Liver (tissue), 3 donors: ENCODE measurements at regions not wholly inside any gene's neighbourhood (a gene's known extent, or its start where the extent isn't known, plus 50 kb on each side); places are given as distances from the start of the nearest gene placed in this dataset.

ENCODE experiments used
- GABPA ChIP-seq, 2 donors: IDR thresholded peaks in 1 of 2; conservative IDR thresholded peaks in 1 of 2; 2 replicates each; pipeline ENCODE4 v1.6.1; 2016; ENCODE audit warnings: antibody characterized with exemption in 2 of 2, mild to moderate bottlenecking in 1 of 2, moderate library complexity in 1 of 2
- JUND ChIP-seq, 2 donors: IDR thresholded peaks; 2 replicates each; pipeline ENCODE4 v1.6.1; 2016; ENCODE audit warnings: antibody characterized with exemption in 2 of 2
- NR2F2 ChIP-seq: IDR thresholded peaks from 2 replicates; pipeline ENCODE4 v1.6.1; 2016; ENCODE audit warnings: antibody characterized with exemption
- RAD21 ChIP-seq, 2 donors: IDR thresholded peaks; 2 replicates each; pipeline ENCODE4 v1.6.1; 2016; ENCODE audit warnings: antibody characterized with exemption in 2 of 2, mild to moderate bottlenecking in 2 of 2
- RXRA ChIP-seq, 2 donors: IDR thresholded peaks; 2 replicates each; pipeline ENCODE4 v1.6.1; 2017 to 2018; ENCODE audit warnings: antibody characterized with exemption in 2 of 2, mild to moderate bottlenecking in 1 of 2
- SP1 ChIP-seq: IDR thresholded peaks from 2 replicates; pipeline ENCODE4 v1.6.1; 2018; ENCODE audit warnings: antibody characterized with exemption, mild to moderate bottlenecking
- TF ChIP-seq, protein P1 (sequence below): fragments of 150-350 bp; IDR thresholded peaks from 2 replicates; pipeline ENCODE4 v1.5.1; 2017; ENCODE audit warnings: improper control_type of control experiment, low read depth, low read length; ENCODE audit not compliant: missing input control
- TF ChIP-seq, protein P2 (sequence below): IDR thresholded peaks from 2 replicates; pipeline ENCODE4 v1.6.1; 2016; ENCODE audit warnings: antibody characterized with exemption, mild to moderate bottlenecking
- TF ChIP-seq, protein P3 (sequence below): IDR thresholded peaks from 2 replicates; pipeline ENCODE4 v1.6.1; 2016; ENCODE audit warnings: antibody characterized with exemption
- TF ChIP-seq, protein P4 (sequence below): IDR thresholded peaks from 2 replicates; pipeline ENCODE4 v1.6.1; 2016; ENCODE audit warnings: antibody characterized with exemption
- donor health status: healthy.
- donor health status: healthy.

DNA sequence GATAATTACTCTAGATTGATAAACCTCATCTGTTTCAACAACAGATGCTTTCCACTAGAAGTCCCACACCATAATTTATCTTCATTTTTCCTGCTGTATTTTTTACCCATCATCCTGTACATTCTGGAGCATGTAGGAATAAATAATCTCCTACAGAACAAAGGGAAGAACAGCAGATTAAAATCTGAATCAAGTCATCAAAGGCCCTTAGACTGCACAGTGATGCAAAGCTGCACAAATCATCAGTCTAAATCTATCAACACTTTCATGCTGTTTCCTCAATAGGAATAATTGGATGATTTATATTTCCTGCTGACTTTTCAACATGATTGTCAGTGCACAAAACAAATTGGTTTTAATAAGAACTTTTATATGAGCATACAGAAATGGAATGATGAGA, 1143.9 kb downstream of the STIM2 start:
- TF ChIP-seq, protein P1, sequence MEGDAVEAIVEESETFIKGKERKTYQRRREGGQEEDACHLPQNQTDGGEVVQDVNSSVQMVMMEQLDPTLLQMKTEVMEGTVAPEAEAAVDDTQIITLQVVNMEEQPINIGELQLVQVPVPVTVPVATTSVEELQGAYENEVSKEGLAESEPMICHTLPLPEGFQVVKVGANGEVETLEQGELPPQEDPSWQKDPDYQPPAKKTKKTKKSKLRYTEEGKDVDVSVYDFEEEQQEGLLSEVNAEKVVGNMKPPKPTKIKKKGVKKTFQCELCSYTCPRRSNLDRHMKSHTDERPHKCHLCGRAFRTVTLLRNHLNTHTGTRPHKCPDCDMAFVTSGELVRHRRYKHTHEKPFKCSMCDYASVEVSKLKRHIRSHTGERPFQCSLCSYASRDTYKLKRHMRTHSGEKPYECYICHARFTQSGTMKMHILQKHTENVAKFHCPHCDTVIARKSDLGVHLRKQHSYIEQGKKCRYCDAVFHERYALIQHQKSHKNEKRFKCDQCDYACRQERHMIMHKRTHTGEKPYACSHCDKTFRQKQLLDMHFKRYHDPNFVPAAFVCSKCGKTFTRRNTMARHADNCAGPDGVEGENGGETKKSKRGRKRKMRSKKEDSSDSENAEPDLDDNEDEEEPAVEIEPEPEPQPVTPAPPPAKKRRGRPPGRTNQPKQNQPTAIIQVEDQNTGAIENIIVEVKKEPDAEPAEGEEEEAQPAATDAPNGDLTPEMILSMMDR = no peak
- TF ChIP-seq, protein P2, sequence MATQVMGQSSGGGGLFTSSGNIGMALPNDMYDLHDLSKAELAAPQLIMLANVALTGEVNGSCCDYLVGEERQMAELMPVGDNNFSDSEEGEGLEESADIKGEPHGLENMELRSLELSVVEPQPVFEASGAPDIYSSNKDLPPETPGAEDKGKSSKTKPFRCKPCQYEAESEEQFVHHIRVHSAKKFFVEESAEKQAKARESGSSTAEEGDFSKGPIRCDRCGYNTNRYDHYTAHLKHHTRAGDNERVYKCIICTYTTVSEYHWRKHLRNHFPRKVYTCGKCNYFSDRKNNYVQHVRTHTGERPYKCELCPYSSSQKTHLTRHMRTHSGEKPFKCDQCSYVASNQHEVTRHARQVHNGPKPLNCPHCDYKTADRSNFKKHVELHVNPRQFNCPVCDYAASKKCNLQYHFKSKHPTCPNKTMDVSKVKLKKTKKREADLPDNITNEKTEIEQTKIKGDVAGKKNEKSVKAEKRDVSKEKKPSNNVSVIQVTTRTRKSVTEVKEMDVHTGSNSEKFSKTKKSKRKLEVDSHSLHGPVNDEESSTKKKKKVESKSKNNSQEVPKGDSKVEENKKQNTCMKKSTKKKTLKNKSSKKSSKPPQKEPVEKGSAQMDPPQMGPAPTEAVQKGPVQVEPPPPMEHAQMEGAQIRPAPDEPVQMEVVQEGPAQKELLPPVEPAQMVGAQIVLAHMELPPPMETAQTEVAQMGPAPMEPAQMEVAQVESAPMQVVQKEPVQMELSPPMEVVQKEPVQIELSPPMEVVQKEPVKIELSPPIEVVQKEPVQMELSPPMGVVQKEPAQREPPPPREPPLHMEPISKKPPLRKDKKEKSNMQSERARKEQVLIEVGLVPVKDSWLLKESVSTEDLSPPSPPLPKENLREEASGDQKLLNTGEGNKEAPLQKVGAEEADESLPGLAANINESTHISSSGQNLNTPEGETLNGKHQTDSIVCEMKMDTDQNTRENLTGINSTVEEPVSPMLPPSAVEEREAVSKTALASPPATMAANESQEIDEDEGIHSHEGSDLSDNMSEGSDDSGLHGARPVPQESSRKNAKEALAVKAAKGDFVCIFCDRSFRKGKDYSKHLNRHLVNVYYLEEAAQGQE = no peak
- TF ChIP-seq JUND (IDR thresholded peaks at IDR 0.05) = no peak
- TF ChIP-seq, protein P3, sequence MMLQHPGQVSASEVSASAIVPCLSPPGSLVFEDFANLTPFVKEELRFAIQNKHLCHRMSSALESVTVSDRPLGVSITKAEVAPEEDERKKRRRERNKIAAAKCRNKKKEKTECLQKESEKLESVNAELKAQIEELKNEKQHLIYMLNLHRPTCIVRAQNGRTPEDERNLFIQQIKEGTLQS = no peak
- no peak for TF ChIP-seq GABPA (IDR thresholded peaks at IDR 0.05 in 1 of 2, conservative IDR thresholded peaks at IDR 0.05 in 1 of 2)
- TF ChIP-seq NR2F2 = no peak
- TF ChIP-seq, protein P4, sequence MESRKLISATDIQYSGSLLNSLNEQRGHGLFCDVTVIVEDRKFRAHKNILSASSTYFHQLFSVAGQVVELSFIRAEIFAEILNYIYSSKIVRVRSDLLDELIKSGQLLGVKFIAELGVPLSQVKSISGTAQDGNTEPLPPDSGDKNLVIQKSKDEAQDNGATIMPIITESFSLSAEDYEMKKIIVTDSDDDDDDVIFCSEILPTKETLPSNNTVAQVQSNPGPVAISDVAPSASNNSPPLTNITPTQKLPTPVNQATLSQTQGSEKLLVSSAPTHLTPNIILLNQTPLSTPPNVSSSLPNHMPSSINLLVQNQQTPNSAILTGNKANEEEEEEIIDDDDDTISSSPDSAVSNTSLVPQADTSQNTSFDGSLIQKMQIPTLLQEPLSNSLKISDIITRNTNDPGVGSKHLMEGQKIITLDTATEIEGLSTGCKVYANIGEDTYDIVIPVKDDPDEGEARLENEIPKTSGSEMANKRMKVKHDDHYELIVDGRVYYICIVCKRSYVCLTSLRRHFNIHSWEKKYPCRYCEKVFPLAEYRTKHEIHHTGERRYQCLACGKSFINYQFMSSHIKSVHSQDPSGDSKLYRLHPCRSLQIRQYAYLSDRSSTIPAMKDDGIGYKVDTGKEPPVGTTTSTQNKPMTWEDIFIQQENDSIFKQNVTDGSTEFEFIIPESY = no peak
- no peak for TF ChIP-seq SP1
- TF ChIP-seq RAD21 (IDR thresholded peaks at IDR 0.05) = no peak
- TF ChIP-seq RXRA (IDR thresholded peaks at IDR 0.05) = no peak
